Keratinocyte (primary cell): ENCODE measurements at regions not wholly inside any gene's neighbourhood (a gene's known extent, or its start where the extent isn't known, plus 50 kb on each side); places are given as distances from the start of the nearest gene placed in this dataset.

Source experiments
- DNase-seq: peaks from one replicate; pipeline ENCODE4 v3.0.0-alpha.2; 2011; ENCODE audit warnings: low read depth, missing footprints, low spot score
- FAIRE-seq: peaks from 2 replicates; lab custom pipeline; 2011; peaks lifted over from hg19 to GRCh38; lab: Jason Lieb, UNC
- H2AFZ ChIP-seq: 2 replicates; pipeline ENCODE4 v1.6.0; 2012; ENCODE audit warnings: low read length, control low read depth, inconsistent platforms; ENCODE audit not compliant: control insufficient read depth
- H3K27ac ChIP-seq: 2 replicates; pipeline ENCODE4 v1.5.1; 2011; ENCODE audit warnings: low read length; ENCODE audit not compliant: control insufficient read depth, insufficient read depth
- H3K27me3 ChIP-seq: 3 replicates; pipeline ENCODE4 v1.6.0; 2011; ENCODE audit warnings: low read length; ENCODE audit not compliant: control insufficient read depth, insufficient read depth; ENCODE audit errors: extremely low read depth
- H3K36me3 ChIP-seq, 2 experiments: 2 replicates in 1 of 2; 3 replicates in 1 of 2; pipeline ENCODE4 v1.5.1; 2011; ENCODE audit warnings: low read length in 2 of 2, mild to moderate bottlenecking in 1 of 2; ENCODE audit not compliant: control insufficient read depth in 2 of 2, insufficient read depth in 2 of 2; ENCODE audit errors: extremely low read depth in 1 of 2
- H3K4me1 ChIP-seq: 3 replicates; pipeline ENCODE4 v1.5.1; 2011; ENCODE audit warnings: low read length; ENCODE audit not compliant: control insufficient read depth, insufficient read depth; ENCODE audit errors: extremely low read depth
- H3K4me2 ChIP-seq: 3 replicates; pipeline ENCODE4 v1.6.0; 2011; ENCODE audit warnings: low read depth, low read length; ENCODE audit not compliant: control insufficient read depth, insufficient read depth; ENCODE audit errors: extremely low read depth
- H3K4me3 ChIP-seq, 3 experiments: fragments of 200-600 bp in 1 of 3; sonication (generic) in 1 of 3; 2 replicates in 2 of 3; 3 replicates in 1 of 3; pipeline ENCODE4 v1.5.1; 2011 to 2016; ENCODE audit warnings: low read length in 3 of 3, mild to moderate bottlenecking in 3 of 3, control low read depth in 2 of 3, inconsistent platforms in 1 of 3, low read depth in 1 of 3, mixed read lengths in 1 of 3, mixed run types in 1 of 3, moderate library complexity in 1 of 3; ENCODE audit not compliant: control insufficient read depth in 2 of 3, insufficient read depth in 2 of 3; ENCODE audit errors: extremely low read depth in 1 of 3
- H3K79me2 ChIP-seq: 2 replicates; pipeline ENCODE4 v1.6.0; 2012; ENCODE audit warnings: low read length; ENCODE audit not compliant: control insufficient read depth, insufficient read depth
- H3K9ac ChIP-seq: 3 replicates; pipeline ENCODE4 v1.6.0; 2011; ENCODE audit warnings: low read length; ENCODE audit not compliant: control insufficient read depth, insufficient read depth; ENCODE audit errors: extremely low read depth
- H3K9me1 ChIP-seq: 3 replicates; pipeline ENCODE4 v1.6.0; 2011; ENCODE audit warnings: low read length; ENCODE audit not compliant: control insufficient read depth, insufficient read depth; ENCODE audit errors: extremely low read depth
- H3K9me3 ChIP-seq: 2 replicates; pipeline ENCODE4 v1.5.1; 2012; ENCODE audit warnings: low read depth, low read length; ENCODE audit not compliant: control insufficient read depth
- H4K20me1 ChIP-seq: 3 replicates; pipeline ENCODE4 v1.6.0; 2011; ENCODE audit warnings: low read length; ENCODE audit not compliant: control insufficient read depth, insufficient read depth; ENCODE audit errors: extremely low read depth
- EZH2 ChIP-seq: IDR thresholded peaks from one replicate; pipeline ENCODE4 v1.6.1; 2012; ENCODE audit warnings: inconsistent platforms, mild to moderate bottlenecking, low read length, moderate library complexity
- dilution Hi-C: fragments of 300-500 bp; cut with MboI; formaldehyde crosslinking; loops from one replicate; pipeline ENCODE4 v1.7.0; 2020; ENCODE audit warnings: low sequenced_read_pairs; ENCODE audit not compliant: extremely low pct_ligation_motif_present
- TF ChIP-seq, protein P1 (sequence below), 3 experiments: IDR thresholded peaks in 1 of 3; conservative IDR thresholded peaks in 1 of 3; optimal IDR thresholded peaks in 1 of 3; 2 replicates in 2 of 3; 3 replicates in 1 of 3; pipeline versions ENCODE3 to v1.5.1; 2011; ENCODE audit warnings: low read length in 3 of 3, mild to moderate bottlenecking in 3 of 3, moderate library complexity in 2 of 3, control low read depth in 1 of 3, inconsistent platforms in 1 of 3; ENCODE audit not compliant: insufficient read depth in 2 of 3; ENCODE audit errors: extremely low read depth in 1 of 3

DNA sequence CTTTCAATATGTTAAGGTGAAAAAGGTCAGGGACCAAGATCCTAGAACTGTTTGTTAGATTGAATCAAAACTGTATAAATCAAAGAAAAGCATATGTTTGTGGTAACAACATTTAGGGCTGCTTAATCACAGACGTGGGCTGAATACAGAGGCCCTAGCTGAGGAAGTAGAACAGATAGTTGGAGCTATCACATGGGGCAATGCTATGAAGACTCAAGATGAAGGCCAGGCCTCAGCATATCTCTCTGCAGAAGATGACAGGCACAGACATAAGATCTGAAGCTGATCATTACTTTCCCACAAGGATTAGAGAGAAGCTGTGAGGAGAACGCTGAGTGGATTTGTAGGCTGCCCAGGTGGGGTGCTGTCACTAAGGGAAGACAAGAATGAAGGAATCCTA is 158.6 kb upstream of the CARD18 start:
- Histone ChIP-seq H3K79me2 (no peaks in the 10 kb centered on the region), H2AFZ (peak overlapping the region; percentile 75), H3K36me3 (no peaks in the 10 kb centered on the region), H3K9ac (no peak overlapping the region), H3K27ac (peak overlapping the region; percentile 30), H3K27me3 (no peaks in the 10 kb centered on the region), H4K20me1 (no peaks in the 10 kb centered on the region), H3K9me3 (no peaks in the 10 kb centered on the region), H3K9me1 (no peaks in the 10 kb centered on the region), H3K4me2 (no peak overlapping the region), H3K4me3 (no peak overlapping the region), H3K4me1 (peaks cover 21% of the 10 kb centered on the region)
- TF ChIP-seq, protein P1, sequence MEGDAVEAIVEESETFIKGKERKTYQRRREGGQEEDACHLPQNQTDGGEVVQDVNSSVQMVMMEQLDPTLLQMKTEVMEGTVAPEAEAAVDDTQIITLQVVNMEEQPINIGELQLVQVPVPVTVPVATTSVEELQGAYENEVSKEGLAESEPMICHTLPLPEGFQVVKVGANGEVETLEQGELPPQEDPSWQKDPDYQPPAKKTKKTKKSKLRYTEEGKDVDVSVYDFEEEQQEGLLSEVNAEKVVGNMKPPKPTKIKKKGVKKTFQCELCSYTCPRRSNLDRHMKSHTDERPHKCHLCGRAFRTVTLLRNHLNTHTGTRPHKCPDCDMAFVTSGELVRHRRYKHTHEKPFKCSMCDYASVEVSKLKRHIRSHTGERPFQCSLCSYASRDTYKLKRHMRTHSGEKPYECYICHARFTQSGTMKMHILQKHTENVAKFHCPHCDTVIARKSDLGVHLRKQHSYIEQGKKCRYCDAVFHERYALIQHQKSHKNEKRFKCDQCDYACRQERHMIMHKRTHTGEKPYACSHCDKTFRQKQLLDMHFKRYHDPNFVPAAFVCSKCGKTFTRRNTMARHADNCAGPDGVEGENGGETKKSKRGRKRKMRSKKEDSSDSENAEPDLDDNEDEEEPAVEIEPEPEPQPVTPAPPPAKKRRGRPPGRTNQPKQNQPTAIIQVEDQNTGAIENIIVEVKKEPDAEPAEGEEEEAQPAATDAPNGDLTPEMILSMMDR (optimal IDR thresholded peaks at IDR 0.05 in 1 of 3, IDR thresholded peaks at IDR 0.05 in 1 of 3, conservative IDR thresholded peaks at IDR 0.05 in 1 of 3; ENCODE audit: extremely low read depth in 1 of 3, insufficient read depth in 2 of 3, low read length in 3 of 3): no peak
- TF ChIP-seq EZH2: no peak
- DNase-seq: no peak
- peak; percentile 71 for FAIRE-seq
- dilution Hi-C loops: no loop called here

DNA sequence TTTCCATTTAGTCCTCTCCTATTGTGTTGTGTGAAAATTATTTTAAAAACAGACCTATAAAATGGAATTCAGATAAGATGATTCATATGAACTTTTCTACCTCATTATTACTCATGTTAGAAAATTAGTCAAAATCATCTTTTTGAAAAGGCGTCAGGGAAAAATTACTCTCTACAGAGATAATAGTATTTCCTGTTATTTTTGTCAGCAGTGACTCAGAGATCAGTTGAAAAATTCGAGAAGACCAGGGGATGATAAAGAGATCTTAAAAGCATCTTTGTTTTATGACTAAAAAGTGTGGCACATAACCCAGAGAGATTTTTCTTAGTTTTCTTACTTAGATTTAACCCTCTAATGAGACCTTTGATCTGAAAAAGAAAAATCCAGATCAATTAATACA is 157.9 kb upstream of the CARD18 start:
- Histone ChIP-seq H3K4me1 (peaks cover 21% of the 10 kb centered on the region), H3K9me1 (no peaks in the 10 kb centered on the region), H3K4me2 (peak overlapping the region; percentile 27), H3K27me3 (no peaks in the 10 kb centered on the region), H4K20me1 (no peaks in the 10 kb centered on the region), H3K9me3 (no peaks in the 10 kb centered on the region), H3K9ac (no peak overlapping the region), H3K79me2 (no peaks in the 10 kb centered on the region), H3K27ac (no peak overlapping the region), H2AFZ (no peak overlapping the region), H3K36me3 (no peaks in the 10 kb centered on the region), H3K4me3 (no peak overlapping the region)
- no peak for FAIRE-seq
- peak; percentile 25 for DNase-seq
- dilution Hi-C loops: no loop called here
- TF ChIP-seq, protein P1 (optimal IDR thresholded peaks at IDR 0.05 in 1 of 3, IDR thresholded peaks at IDR 0.05 in 1 of 3, conservative IDR thresholded peaks at IDR 0.05 in 1 of 3; ENCODE audit: extremely low read depth in 1 of 3, insufficient read depth in 2 of 3, low read length in 3 of 3): no peak
- TF ChIP-seq EZH2: no peak
